ENCODE measurements at regions not wholly inside any gene's neighbourhood (a gene's known extent, or its start where the extent isn't known, plus 50 kb on each side); places are given as distances from the start of the nearest gene placed in this dataset.

DNA sequence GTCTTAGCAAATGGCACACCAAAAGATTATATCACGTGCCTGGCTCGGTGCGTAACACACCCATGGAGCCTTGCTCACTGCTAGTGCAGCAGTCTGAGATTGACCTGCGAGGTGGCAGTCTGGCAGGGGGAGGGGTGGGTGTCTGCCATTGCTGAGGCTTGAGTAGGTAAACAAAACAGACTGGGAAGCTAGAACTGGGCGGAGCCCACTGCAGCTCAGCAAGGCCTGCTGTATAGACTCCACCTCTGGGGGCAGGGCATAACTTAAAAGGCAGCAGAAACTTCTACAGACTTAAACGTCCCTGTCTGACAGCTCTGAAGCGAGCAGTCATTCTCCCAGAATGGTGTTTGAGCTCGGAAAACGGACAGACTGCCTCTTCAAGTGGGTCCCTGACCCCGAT, 55.9 kb upstream of the FSHR start:
- DNase-seq (ENCODE audit: low read depth, low spot score) (no peak), ATAC-seq (no peak)
- Histone ChIP-seq H3K27ac (ENCODE audit: low read length) (no peak overlapping the region), H3K27me3 (ENCODE audit: control insufficient read depth, insufficient read depth, low read length) (no peaks in the 10 kb centered on the region), H3K4me1 (ENCODE audit: control insufficient read depth, insufficient read depth, low read length) (no peaks in the 10 kb centered on the region), H3K36me3 (ENCODE audit: control insufficient read depth, insufficient read depth, low read length) (no peaks in the 10 kb centered on the region), H3K4me3 (ENCODE audit: low read depth in 2 of 2, low read length in 2 of 2) (no peak overlapping the region), H3K9me3 (ENCODE audit: control insufficient read depth, insufficient read depth, low read depth, low read length) (no peaks in the 10 kb centered on the region)
- intact Hi-C loops (cut with micrococcal nuclease; ENCODE audit: unreplicated experiment) (no loop called here), in situ Hi-C loops (cut with HindIII; ENCODE audit: low pct_unique_long_range_greater_than_20kb, low sequenced_read_pairs) (no loop called here)
- TF ChIP-seq, protein P1, sequence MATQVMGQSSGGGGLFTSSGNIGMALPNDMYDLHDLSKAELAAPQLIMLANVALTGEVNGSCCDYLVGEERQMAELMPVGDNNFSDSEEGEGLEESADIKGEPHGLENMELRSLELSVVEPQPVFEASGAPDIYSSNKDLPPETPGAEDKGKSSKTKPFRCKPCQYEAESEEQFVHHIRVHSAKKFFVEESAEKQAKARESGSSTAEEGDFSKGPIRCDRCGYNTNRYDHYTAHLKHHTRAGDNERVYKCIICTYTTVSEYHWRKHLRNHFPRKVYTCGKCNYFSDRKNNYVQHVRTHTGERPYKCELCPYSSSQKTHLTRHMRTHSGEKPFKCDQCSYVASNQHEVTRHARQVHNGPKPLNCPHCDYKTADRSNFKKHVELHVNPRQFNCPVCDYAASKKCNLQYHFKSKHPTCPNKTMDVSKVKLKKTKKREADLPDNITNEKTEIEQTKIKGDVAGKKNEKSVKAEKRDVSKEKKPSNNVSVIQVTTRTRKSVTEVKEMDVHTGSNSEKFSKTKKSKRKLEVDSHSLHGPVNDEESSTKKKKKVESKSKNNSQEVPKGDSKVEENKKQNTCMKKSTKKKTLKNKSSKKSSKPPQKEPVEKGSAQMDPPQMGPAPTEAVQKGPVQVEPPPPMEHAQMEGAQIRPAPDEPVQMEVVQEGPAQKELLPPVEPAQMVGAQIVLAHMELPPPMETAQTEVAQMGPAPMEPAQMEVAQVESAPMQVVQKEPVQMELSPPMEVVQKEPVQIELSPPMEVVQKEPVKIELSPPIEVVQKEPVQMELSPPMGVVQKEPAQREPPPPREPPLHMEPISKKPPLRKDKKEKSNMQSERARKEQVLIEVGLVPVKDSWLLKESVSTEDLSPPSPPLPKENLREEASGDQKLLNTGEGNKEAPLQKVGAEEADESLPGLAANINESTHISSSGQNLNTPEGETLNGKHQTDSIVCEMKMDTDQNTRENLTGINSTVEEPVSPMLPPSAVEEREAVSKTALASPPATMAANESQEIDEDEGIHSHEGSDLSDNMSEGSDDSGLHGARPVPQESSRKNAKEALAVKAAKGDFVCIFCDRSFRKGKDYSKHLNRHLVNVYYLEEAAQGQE (IDR thresholded peaks at IDR 0.05; ENCODE audit: insufficient read depth in 1 of 2, low read depth in 2 of 2, low read length in 1 of 2) = no peak
- TF ChIP-seq TCF7L2 (IDR thresholded peaks at IDR 0.05; ENCODE audit: low read depth, low read length) = no peak
- TF ChIP-seq SIN3A (IDR thresholded peaks at IDR 0.05; ENCODE audit: borderline replicate concordance, insufficient read depth, low read depth, low read length) = no peak
- TF ChIP-seq, protein P2, sequence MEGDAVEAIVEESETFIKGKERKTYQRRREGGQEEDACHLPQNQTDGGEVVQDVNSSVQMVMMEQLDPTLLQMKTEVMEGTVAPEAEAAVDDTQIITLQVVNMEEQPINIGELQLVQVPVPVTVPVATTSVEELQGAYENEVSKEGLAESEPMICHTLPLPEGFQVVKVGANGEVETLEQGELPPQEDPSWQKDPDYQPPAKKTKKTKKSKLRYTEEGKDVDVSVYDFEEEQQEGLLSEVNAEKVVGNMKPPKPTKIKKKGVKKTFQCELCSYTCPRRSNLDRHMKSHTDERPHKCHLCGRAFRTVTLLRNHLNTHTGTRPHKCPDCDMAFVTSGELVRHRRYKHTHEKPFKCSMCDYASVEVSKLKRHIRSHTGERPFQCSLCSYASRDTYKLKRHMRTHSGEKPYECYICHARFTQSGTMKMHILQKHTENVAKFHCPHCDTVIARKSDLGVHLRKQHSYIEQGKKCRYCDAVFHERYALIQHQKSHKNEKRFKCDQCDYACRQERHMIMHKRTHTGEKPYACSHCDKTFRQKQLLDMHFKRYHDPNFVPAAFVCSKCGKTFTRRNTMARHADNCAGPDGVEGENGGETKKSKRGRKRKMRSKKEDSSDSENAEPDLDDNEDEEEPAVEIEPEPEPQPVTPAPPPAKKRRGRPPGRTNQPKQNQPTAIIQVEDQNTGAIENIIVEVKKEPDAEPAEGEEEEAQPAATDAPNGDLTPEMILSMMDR (IDR thresholded peaks at IDR 0.05) = no peak
- TF ChIP-seq POLR2AphosphoS5 (IDR thresholded peaks at IDR 0.05; ENCODE audit: low read depth, low read length) = no peak
- BruUV-seq (replicated peaks) = no TSS peak
- POLR2A ChIA-PET = no interaction called here
- CTCF ChIA-PET = no interaction called here

DNA sequence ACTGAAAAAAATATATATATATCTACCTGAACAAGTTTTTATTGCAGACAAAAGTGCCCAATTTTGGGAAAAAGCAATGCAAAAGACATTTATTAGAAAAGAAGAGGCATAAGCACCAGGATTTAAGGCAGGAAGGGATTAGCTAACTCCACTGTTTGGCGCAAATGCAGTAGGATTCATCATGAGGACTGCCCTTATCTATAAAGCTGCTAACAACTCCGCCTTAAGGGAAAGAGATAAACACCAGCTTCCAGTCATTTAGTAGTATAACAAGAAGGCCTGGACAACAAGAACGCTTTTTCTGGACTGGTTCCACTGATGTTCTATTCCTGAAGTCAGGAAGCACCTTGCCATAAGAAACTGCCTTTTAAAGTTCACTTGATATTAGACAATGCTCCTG, 52.9 kb upstream of the FSHR start:
- no peak overlapping the region for H3K27ac ChIP-seq (ENCODE audit: low read length)
- intact Hi-C loops (cut with micrococcal nuclease; ENCODE audit: unreplicated experiment) = no loop called here
- TF ChIP-seq, protein P1 (IDR thresholded peaks at IDR 0.05; ENCODE audit: insufficient read depth in 1 of 2, low read depth in 2 of 2, low read length in 1 of 2) = no peak
- TF ChIP-seq TCF7L2 (IDR thresholded peaks at IDR 0.05; ENCODE audit: low read depth, low read length) (no peak), POLR2AphosphoS5 (IDR thresholded peaks at IDR 0.05; ENCODE audit: low read depth, low read length) (no peak), SIN3A (IDR thresholded peaks at IDR 0.05; ENCODE audit: borderline replicate concordance, insufficient read depth, low read depth, low read length) (no peak)
- TF ChIP-seq, protein P2 (IDR thresholded peaks at IDR 0.05) = no peak
- no TSS peak for BruUV-seq (replicated peaks)
- ChIA-PET CTCF (no interaction called here), POLR2A (no interaction called here)
- ATAC-seq (no peak), DNase-seq (ENCODE audit: low read depth, low spot score) (no peak)
- H3K9me3 ChIP-seq (ENCODE audit: control insufficient read depth, insufficient read depth, low read depth, low read length) = no peaks in the 10 kb centered on the region; the same call in 1 of the 2 replicates
- in situ Hi-C loops (cut with HindIII; ENCODE audit: low pct_unique_long_range_greater_than_20kb, low sequenced_read_pairs) = no loop called here
- H3K36me3 ChIP-seq (ENCODE audit: control insufficient read depth, insufficient read depth, low read length) = no peaks in the 10 kb centered on the region
- H3K4me1 ChIP-seq (ENCODE audit: control insufficient read depth, insufficient read depth, low read length) = no peaks in the 10 kb centered on the region
- no peaks in the 10 kb centered on the region for H3K27me3 ChIP-seq (ENCODE audit: control insufficient read depth, insufficient read depth, low read length)
- H3K4me3 ChIP-seq (ENCODE audit: low read depth in 2 of 2, low read length in 2 of 2) = no peak overlapping the region

All from Panc1 (cell line).